Adipose tissue (tissue), 3 donors: ENCODE measurements at regions not wholly inside any gene's neighbourhood (a gene's known extent, or its start where the extent isn't known, plus 50 kb on each side); places are given as distances from the start of the nearest gene placed in this dataset.
"Not testable (repeated sequence)": the region's sequence is repeated elsewhere in the genome, so short reads cannot be mapped to it uniquely, and the experiment has no call there.

Experiments
- H3K27ac ChIP-seq: one replicate; pipeline ENCODE4 v1.5.1; 2013; ENCODE audit warnings: low read depth, low read length
- WGBS, 3 donors: extraction: QIAGEN DNeasy Blood & Tissue Kit; methylation state at CpG; one replicate each; pipeline ENCODE4 v1.1.7; 2013; 5-methylcytosine and 5-hydroxymethylcytosine counted together
- donor health status: healthy with polysubstance abuse.
- donor health status: Bipolar disorder and iron deficiency.
- donor health status: healthy.

DNA sequence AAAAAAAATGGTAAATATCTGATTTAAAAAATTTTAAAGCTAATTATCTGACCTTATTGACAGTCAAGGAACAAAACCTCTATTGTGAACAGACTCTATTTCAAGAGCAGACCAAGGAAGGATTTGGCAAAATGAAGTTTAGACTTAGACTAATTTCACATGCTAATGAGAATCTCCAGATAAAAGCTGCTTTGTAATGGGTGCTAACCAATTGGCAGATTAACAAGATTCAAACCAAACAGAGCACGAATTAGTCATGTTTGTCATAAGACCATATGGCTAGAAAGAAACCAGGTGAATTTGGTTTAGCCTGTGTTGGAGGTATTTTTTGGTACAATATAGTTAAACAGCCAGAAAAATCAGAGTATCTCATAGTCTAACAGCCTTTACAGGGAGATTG is 429.1 kb upstream of the NFE2L3 start:
- H3K27ac ChIP-seq = no peak overlapping the region
- WGBS, 3 donors = 12 to 76% (median 57%) methylated on average over 1 of the region's 1 CpG

DNA sequence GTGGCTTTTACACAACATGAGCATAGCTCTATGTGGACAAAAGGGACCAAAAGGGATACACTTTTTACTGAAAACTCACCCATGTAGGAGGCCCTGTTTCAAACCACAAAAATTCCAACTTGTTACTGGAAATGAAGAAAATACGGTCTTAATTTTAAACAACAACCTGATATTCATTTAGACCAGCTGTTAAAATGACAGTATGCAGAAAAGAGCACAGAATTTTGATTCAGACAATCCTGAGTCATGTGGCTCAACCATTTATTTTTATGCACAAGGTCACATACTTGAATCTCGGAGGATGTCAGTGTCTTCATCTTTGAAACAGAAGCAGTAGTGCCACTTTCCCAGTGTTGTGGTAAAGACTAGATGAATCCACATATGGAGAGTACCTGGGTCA is 426.5 kb upstream of the NFE2L3 start:
- no peak overlapping the region for H3K27ac ChIP-seq
- 66 to 76% (median 73%) methylated on average over 2 of the region's 2 CpGs for WGBS, 3 donors

DNA sequence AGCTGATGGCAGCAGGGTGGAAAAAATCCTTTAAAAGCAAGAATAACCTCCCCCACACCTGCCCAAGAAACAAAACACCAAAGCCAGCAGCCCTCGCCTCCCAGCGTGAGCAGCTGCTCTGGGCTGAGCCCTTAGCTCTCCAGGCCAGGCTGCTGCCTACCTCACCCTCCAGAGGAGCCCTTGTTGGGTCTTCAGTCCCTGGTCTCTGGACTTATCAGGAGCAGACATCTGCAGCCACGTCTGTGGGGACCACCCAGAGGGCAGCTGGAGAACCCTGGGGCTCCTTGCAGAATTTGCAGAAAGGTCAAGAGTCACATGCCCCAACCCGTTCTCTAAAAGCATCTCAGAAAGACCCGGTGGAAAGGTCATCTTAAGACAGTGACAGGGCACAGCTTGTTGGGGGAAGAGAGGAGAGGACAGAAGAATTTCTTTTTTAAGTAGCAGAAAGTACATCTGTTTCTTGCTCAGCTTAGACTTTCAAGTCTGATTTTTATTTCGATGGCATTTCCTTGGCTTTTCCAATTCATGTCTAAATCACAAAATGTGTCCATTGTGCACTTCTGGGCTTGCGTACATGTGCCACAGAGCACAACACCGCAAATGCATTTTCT is 425.7 kb upstream of the NFE2L3 start:
- H3K27ac ChIP-seq = no peak overlapping the region
- 57 to 74% (median 74%) methylated on average over 8 of the region's 8 CpGs for WGBS, 3 donors

DNA sequence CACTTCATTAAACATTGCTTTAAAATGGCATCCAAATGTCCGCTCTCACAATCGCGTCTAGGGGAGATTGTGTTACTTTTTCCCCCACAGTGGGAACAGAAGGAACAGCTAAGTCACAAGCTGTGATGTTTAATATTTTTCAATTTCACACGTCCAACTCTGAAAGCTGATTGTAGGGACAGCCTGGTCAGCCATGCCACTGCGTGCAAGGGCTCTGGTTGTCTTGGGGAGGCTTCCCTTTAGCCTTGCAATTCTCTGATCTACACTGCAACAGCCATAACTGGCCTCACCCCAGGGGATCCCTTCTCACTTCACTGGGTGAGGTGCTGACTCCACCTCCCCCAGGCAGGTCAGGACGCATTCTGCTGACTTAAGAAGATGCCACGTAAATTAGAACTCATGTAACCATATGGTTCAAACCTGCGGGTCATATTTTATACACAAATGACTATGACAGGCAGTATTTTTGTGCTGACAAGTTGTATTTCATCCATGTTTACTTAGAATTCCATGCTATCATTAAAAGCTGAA is 425.2 kb upstream of the NFE2L3 start:
- no peak overlapping the region for H3K27ac ChIP-seq
- 71 to 85% (median 85%) methylated on average over 8 of the region's 8 CpGs for WGBS, 3 donors

DNA sequence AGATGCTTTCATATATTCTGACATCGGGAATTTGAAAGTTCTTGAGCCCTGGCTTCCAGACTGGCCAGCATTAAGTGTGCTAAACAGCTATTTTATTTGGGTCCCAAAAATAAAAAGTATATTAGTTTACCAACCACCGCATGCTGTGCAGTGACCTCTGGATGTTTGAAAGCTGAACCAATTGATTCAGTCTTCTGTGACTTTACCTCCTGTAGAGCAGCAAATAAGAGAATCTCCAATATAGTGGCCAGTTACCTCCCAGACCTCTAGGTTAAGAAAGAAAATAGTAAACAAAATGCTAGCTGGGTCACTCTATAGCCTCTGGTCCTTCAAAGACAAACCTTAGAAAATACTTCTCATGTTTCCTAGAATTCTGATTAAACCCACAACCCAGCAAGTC is 424.6 kb upstream of the NFE2L3 start:
- H3K27ac ChIP-seq = no peak overlapping the region
- WGBS, 3 donors = 42 to 94% (median 87%) methylated on average over 2 of the region's 2 CpGs

DNA sequence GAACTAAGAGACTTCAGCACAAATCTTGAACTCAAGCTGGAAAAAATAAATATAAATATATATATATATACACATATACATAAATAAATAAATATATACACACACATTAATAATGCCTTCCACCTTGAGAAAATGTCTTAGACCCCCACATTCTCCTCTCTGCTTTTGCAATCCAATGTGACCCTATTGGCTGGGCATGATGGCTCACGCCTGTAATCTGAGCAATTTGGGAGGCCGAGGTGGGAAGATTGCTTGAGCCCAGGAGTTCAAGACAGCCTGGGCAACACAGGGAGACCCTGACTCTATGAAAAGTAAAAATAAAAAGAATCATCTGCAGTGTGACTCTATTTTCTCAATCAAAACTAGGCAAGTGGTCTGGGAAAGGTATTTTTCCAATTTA is 424.1 kb upstream of the NFE2L3 start:
- no peak overlapping the region for H3K27ac ChIP-seq
- 82 to 94% (median 94%) methylated on average over 2 of the region's 2 CpGs for WGBS, 3 donors

DNA sequence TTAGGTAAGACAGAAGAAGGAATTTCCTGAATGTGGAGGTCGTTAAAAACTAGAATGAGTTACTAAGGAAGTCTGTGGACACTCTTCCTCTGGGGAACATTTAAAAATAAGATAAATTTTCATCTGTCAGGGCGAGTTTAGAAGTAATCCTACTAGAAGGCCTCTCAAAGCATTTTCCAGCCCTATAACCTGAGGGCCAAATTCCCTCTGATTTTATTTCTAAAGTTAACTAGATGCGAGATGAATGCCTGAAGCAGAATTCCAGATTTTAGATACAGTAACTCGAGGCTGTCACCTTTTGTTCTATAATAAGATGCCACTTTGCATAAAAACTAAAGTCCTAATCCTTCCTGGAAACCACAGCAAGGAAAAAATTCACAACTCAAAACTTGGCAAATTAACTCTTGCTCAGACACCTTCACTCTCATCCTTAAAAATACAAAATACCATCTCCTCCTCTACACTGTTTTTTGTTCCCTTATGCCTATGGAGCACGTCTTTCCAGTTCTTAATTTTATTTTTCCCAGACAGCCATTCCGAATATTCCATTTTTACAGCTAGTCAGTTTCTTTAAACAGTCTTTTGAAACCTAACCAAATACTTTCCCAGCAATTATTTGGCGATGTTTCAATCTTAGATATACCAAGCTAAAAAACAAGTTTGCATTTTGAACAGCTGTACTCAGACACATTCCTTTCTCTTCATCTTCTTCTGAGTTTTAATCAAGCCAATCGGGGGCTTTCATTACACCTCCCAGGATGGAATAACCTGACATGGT is 420.7 kb upstream of the NFE2L3 start:
- no peak overlapping the region for H3K27ac ChIP-seq
- WGBS, 3 donors = 39 to 48% (median 41%) methylated on average over 8 of the region's 8 CpGs

DNA sequence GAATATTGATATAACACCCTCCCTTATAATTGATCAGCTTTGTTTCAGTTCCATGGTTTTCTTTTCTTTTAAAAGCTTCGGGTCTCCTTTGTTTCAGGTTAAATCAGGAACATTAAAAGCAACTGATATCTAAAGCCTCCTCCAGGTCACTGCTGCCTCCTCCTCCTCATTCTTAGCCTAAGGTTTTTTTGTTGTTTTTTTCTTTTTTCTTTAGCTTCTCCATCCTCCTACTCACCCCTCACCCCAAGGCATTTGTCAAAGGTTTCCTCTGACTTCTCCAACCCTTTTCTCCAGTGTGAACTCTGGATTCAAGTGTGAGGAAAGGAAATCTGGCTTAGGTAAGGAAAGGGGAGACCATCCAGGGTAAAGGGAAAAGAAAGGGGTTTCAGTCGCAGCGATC is 420.2 kb upstream of the NFE2L3 start:
- 69 to 90% (median 75%) methylated on average over 3 of the region's 3 CpGs for WGBS, 3 donors
- no peak overlapping the region for H3K27ac ChIP-seq

DNA sequence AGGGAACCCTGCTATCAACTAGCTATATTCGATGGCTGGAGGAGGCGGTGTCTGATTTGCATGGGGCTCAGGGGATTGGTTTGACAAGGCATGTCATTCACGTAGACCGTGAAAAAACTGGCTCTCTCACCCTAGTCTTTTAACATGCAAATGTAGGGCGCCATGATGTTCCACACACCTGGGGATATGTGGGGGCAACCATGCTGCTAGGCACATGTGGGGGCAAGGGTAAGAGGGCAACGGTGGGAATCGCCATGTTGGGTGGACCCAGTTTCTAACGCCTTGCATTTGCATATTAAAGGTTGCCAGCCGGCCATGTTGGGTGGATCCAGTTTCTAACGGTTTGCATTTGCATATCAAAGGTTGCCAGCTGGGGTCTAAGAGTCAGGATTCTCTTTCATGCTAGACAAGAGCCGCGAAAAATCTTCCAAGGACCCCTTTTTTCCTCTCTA is 419.2 kb upstream of the NFE2L3 start:
- no peak overlapping the region for H3K27ac ChIP-seq

DNA sequence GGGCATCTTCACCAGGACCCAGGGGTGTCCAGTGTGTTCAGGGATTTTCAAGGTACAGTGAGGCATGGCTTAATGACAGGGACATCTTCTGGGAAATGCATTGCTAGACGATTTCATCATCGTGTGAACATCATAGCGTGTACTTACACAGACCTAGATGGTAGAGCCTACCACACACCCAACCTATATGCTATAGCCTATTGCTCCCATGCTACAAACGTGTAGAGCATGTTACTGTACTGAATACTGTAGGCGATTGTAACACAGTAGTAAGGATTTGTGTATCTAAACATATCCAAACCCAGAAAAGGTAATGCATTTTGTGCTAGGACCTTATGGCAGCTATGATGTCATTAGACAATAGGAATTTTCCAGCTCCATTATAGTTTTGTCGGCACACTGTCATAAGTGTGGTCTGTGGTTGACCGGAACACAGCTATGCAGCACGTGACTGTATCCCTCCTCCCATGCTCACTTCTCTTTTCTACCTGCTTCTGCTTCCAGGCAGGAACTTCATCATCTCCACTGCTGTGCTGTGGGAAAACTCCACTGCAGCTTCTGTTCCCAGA is 416.2 kb upstream of the NFE2L3 start:
- 75 to 81% (median 76%) methylated on average over 8 of the region's 8 CpGs for WGBS, 3 donors

More for the DNA sequence above, 419.2 kb upstream of the NFE2L3 start:
- WGBS, 3 donors = 77 to 91% (median 89%) methylated on average over 12 of the region's 12 CpGs

DNA sequence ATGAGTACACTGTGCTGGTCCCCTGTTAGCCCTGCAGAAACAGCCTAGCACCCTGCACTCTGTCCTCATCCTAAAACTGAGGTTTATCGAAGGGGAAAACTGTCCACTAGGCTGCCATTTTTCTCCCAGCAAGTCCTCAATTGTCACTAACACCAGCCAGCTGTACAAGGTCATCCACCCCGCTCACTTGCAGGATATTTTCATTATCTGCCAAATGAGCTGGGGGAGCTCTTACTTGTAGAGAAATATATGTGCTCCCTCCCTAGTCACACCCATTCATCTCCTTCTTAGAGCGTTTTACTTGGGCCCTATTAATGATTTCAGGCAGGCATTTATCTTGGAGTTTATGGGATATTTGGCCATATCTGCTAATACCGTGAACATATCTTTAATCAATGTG is 413.5 kb upstream of the NFE2L3 start:
- no peak overlapping the region for H3K27ac ChIP-seq
- whole genome bisulfite sequencing, 3 donors = 69 to 91% (median 84%) methylated on average over 4 of the region's 4 CpGs

More for the DNA sequence above, 416.2 kb upstream of the NFE2L3 start:
- H3K27ac ChIP-seq = no peak overlapping the region

DNA sequence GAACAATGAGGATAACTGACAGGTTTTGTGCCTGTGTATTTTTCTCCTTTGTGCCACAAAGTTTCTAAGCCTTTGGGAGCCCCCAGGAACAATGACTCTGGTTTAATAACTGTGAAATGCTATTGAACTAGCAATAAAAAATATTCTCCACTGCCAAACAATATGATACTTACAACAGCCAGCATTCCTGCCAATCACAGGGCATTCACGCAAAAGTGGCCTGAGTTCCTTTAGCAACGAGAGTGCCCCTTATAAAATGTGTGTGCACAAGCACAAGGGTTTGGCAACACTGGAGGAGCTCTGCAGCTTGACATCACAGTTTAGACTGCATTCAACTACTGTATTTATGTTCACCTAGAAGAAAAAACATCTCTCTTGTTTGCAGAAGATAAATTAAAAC is 412.9 kb upstream of the NFE2L3 start:
- no peak overlapping the region for H3K27ac ChIP-seq
- WGBS, 3 donors = 77 to 90% (median 85%) methylated on average over 2 of the region's 2 CpGs

DNA sequence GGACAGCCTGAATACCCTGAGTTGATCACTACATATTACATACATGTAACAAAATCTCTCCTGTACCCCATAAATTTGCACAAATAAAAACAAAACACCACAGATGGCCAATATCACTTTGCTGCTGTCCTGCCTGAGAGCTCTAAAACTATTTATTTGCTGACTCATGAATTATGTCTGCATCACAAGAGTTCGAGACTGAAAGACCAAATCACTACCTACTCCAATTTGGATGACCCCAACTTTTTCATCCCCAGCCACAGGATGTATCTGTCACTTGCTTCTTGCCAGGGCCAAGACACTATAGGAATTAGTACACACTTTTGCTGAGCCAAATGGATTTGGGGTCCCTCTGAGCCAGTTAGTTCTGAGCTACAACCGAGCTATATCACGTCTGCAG is 409.7 kb upstream of the NFE2L3 start:
- 75 to 82% (median 79%) methylated on average over 3 of the region's 3 CpGs for WGBS, 3 donors
- H3K27ac ChIP-seq = no peak overlapping the region

DNA sequence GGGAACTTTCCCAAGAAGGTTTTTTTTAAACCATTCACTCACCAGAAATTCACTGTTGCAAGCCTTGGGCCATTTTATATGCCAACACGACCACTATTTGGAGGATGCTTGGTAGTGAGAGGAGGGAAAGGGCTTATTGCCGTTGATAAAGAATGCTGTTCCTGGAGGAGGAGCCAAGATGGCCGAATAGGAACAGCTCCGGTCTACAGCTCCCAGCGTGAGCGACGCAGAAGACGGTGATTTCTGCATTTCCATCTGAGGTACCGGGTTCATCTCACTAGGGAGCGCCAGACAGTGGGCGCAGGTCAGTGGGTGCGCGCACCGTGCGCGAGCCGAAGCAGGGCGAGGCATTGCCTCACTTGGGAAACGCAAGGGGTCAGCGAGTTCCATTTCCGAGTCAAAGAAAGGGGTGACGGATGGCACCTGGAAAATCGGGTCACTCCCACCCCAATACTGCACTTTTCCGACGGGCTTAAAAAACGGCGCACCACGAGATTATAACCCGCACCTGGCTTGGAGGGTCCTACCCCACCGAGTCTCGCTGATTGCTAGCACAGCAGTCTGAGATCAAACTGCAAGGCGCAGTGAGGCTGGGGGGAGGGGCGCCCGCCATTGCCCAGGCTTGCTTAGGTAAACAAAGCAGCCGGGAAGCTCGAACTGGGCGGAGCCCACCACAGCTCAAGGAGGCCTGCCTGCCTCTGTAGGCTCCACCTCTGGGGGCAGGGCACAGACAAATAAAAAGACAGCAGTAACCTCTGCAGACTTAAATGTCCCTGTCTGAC is 408.1 kb upstream of the NFE2L3 start:
- not testable (repeated sequence) for H3K27ac ChIP-seq
- 84 to 92% (median 90%) methylated on average over 19 to 35 of the region's 37 CpGs for WGBS, 3 donors

DNA sequence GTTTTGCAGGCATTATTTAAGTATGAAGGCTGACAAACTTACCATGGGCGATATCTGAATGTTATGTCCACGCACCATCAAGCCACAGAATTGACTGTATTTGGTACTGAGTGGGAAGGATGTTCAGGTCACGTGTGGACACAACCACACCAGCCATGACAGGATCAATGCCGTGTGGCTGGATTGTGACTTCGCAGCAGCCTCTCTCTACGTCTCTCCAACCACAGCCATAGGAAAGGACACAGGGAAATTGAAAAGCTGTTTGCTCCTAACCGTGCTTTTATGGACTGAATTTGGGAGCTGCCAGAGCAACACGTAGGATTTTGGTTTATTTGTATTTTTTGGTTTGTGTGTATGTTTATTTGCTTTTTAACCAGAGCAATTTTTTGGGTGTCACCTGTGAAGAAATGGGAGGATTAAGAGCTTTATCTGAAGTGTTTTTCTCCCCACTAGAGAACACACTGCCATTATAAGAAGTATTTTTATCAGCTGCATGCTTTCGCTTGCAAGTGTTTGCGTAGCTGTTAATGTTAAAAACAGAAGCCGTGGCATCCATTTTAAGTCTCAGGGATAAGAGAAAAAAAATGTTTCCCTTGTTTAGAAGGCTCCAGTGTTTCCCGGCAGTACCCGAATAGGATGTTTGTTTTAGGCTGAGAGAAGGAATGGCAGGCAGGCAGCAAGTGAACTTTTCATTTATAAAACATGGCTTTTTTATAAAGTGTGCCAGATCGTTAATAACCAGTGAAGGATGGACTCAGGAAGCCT is 401.1 kb upstream of the NFE2L3 start:
- WGBS, 3 donors = 38 to 75% (median 74%) methylated on average over 14 of the region's 14 CpGs
- no peak overlapping the region for H3K27ac ChIP-seq

DNA sequence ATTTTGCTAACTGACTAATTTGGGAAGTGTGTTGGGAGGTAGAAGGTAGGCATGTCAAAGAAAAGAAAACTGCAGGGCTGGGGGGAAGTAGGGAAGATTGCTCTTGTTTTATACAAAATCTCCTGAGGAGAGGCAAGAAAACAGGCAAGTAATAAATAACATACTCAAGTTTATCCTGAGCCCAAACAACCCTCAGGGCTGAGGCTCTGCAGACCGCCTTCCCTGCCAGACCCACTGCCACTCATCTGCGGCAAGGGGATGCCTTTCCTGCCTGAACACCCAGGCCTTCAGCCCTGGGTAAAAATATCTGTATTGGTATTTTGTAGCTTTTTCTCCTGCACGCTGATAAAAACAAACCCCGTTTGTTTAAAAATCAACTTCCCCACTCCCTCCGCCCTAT is 399.8 kb upstream of the NFE2L3 start:
- 83 to 92% (median 84%) methylated on average over 5 of the region's 5 CpGs for WGBS, 3 donors
- H3K27ac ChIP-seq = no peak overlapping the region

DNA sequence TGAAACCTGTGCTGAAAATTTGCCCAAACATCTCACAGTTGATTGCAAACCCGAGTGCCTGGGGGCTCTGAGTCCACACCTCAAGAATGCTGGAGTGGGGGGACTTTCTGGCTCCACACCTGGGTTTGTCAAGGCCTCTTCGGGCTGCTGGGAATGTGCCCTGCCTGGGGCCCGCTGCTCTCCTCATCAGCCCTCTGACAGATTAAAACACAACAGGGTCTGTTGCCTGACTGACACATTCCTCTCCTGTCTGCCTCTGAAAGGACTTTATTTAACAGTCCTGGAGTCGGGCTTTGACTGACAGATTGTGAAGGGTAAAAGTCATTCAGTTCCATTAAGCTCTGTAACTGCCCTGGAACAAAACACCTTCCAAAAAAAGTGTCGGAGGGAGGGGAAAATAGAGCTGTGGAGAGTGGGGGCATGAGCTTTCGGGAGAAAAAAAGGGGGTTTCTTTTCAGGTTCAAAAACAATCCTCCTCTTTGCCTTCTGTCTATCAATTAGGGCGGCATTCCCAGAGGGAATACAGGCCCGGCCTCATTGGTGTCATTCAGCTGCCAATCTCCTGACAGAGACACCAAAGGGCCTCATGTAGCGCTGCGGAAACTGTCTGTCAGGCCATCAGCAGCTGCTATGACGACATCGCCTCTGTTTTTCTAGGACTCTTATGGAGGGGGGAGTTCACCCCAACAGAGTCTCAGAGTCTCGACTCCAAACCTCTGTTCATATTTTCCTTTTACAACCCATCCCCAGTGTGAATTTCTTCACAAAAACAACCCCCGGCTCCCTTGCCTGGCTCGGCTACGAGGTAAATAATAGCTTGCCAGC is 398.8 kb upstream of the NFE2L3 start:
- H3K27ac ChIP-seq = no peak overlapping the region
- 79 to 92% (median 91%) methylated on average over 16 of the region's 16 CpGs for WGBS, 3 donors
